ENCODE measurements at regions not wholly inside any gene's neighbourhood (a gene's known extent, or its start where the extent isn't known, plus 50 kb on each side); places are given as distances from the start of the nearest gene placed in this dataset.

GRCh38 chr6:102352552-102352951, 959.0 kb downstream of the GRIK2 start:
- Histone ChIP-seq H3K4me3 (ENCODE audit: low read length) (no peak overlapping the region), H4K20me1 (ENCODE audit: low read length) (no peaks in the 10 kb centered on the region), H3K9me3 (ENCODE audit: low read length) (no peaks in the 10 kb centered on the region), H3K9ac (ENCODE audit: low read length) (no peak overlapping the region), H3K9me2 (replicated peaks; ENCODE audit: low read length) (no peaks in the 10 kb centered on the region), H3K4me1 (ENCODE audit: insufficient read depth, low read length) (no peaks in the 10 kb centered on the region), H2AFZ (ENCODE audit: low read length) (no peak overlapping the region), H3K79me2 (ENCODE audit: low read length) (no peaks in the 10 kb centered on the region), H3F3A (ENCODE audit: low read length, unreplicated experiment) (no peaks in the 10 kb centered on the region), H3K27me3 (ENCODE audit: low read length) (no peaks in the 10 kb centered on the region), H3K36me3 (ENCODE audit: low read depth, low read length) (no peaks in the 10 kb centered on the region), H3K27ac (ENCODE audit: low read length) (no peak overlapping the region), H3K4me2 (ENCODE audit: low read length) (no peak overlapping the region)
- TF ChIP-seq CTCF (conservative IDR thresholded peaks at IDR 0.05; ENCODE audit: low read depth, low read length) (no peak), EZH2 (IDR thresholded peaks at IDR 0.05; ENCODE audit: low read length, unreplicated experiment) (no peak), EZH2phosphoT487 (IDR thresholded peaks at IDR 0.05; ENCODE audit: borderline replicate concordance, low read length) (no peak)
- POLR2A ChIA-PET (ENCODE audit: unreplicated experiment): no interaction called here
- intact Hi-C loops (cut with micrococcal nuclease): no loop called here
- no peak for DNase-seq
- CTCF ChIA-PET: no interaction called here
- no TSS peak for BruUV-seq (replicated peaks)
- ATAC-seq: no peak

- no peak overlapping the region for H2AFZ ChIP-seq (ENCODE audit: low read length)
- no peaks in the 10 kb centered on the region for H3K36me3 ChIP-seq (ENCODE audit: low read depth, low read length)
- H3K9ac ChIP-seq (ENCODE audit: low read length): no peak overlapping the region
- no TSS peak for BruUV-seq (replicated peaks)
- intact Hi-C loops (cut with micrococcal nuclease): no loop called here
- H3K27me3 ChIP-seq (ENCODE audit: low read length): no peaks in the 10 kb centered on the region
- H3F3A ChIP-seq (ENCODE audit: low read length, unreplicated experiment): no peaks in the 10 kb centered on the region
- H3K9me2 ChIP-seq (replicated peaks; ENCODE audit: low read length): no peaks in the 10 kb centered on the region
- CTCF ChIA-PET: no interaction called here
- DNase-seq (no peak), ATAC-seq (no peak)
- H4K20me1 ChIP-seq (ENCODE audit: low read length): no peaks in the 10 kb centered on the region
- H3K79me2 ChIP-seq (ENCODE audit: low read length): no peaks in the 10 kb centered on the region
- no peak overlapping the region for H3K4me2 ChIP-seq (ENCODE audit: low read length)
- TF ChIP-seq EZH2phosphoT487 (IDR thresholded peaks at IDR 0.05; ENCODE audit: borderline replicate concordance, low read length): no peak
- no peak for TF ChIP-seq CTCF (conservative IDR thresholded peaks at IDR 0.05; ENCODE audit: low read depth, low read length)
- H3K4me3 ChIP-seq (ENCODE audit: low read length): no peak overlapping the region
- no peak overlapping the region for H3K27ac ChIP-seq (ENCODE audit: low read length)
- no peaks in the 10 kb centered on the region for H3K9me3 ChIP-seq (ENCODE audit: low read length)
- no peaks in the 10 kb centered on the region for H3K4me1 ChIP-seq (ENCODE audit: insufficient read depth, low read length)
- POLR2A ChIA-PET (ENCODE audit: unreplicated experiment): interaction anchor here (0.7 kb wide), 2 partner anchors 44 to 1194 kb away, joined by 3 to 4 read pairs; no protein-coding TSS in a partner anchor
Measured at GRCh38 chr6:102344769-102345168, 951.3 kb downstream of the GRIK2 start.

- no peak overlapping the region for H3K9ac ChIP-seq (ENCODE audit: low read length)
- no peaks in the 10 kb centered on the region for H3K9me2 ChIP-seq (replicated peaks; ENCODE audit: low read length)
- H3K9me3 ChIP-seq (ENCODE audit: low read length): no peaks in the 10 kb centered on the region
- intact Hi-C loops (cut with micrococcal nuclease): no loop called here
- no peaks in the 10 kb centered on the region for H3K4me1 ChIP-seq (ENCODE audit: insufficient read depth, low read length)
- no peak overlapping the region for H3K4me3 ChIP-seq (ENCODE audit: low read length)
- H3K4me2 ChIP-seq (ENCODE audit: low read length): no peak overlapping the region
- ATAC-seq: no peak
- no peak overlapping the region for H2AFZ ChIP-seq (ENCODE audit: low read length)
- no peaks in the 10 kb centered on the region for H3K79me2 ChIP-seq (ENCODE audit: low read length)
- H3K36me3 ChIP-seq (ENCODE audit: low read depth, low read length): no peaks in the 10 kb centered on the region
- ChIA-PET CTCF (no interaction called here), POLR2A (ENCODE audit: unreplicated experiment) (no interaction called here)
- DNase-seq: no peak
- H3K27me3 ChIP-seq (ENCODE audit: low read length): no peaks in the 10 kb centered on the region
- TF ChIP-seq EZH2 (IDR thresholded peaks at IDR 0.05; ENCODE audit: low read length, unreplicated experiment) (no peak), CTCF (conservative IDR thresholded peaks at IDR 0.05; ENCODE audit: low read depth, low read length) (no peak), EZH2phosphoT487 (IDR thresholded peaks at IDR 0.05; ENCODE audit: borderline replicate concordance, low read length) (no peak)
- no peaks in the 10 kb centered on the region for H3F3A ChIP-seq (ENCODE audit: low read length, unreplicated experiment)
- no TSS peak for BruUV-seq (replicated peaks)
- no peak overlapping the region for H3K27ac ChIP-seq (ENCODE audit: low read length)
- H4K20me1 ChIP-seq (ENCODE audit: low read length): no peaks in the 10 kb centered on the region
Measured at GRCh38 chr6:102340311-102340710, 946.8 kb downstream of the GRIK2 start.

Data from PC-3 (cell line).